K562 (cell line): ENCODE measurements at regions not wholly inside any gene's neighbourhood (a gene's known extent, or its start where the extent isn't known, plus 50 kb on each side); places are given as distances from the start of the nearest gene placed in this dataset.

Experiments
- ATAC-seq: fragments of 200-7000 bp; cut with Tn5 transposase; 3 replicates; pipeline ENCODE4 v1.9.1; 2020; ENCODE audit warnings: moderate library complexity
- BruUV-seq: library from RNA; stranded (reverse); fragments of 400-500 nt; replicated peaks from 2 replicates; lab custom pipeline; 2021; lab: Mats Ljungman, UMichigan
- CTCF ChIA-PET: fragments of 300-600 bp; formaldehyde crosslinking; extraction: SDS; loops from one replicate; lab custom pipeline; 2021; ENCODE audit warnings: low intra/inter-chr PET ratio; lab: Yijun Ruan, JAX
- POLR2A ChIA-PET: fragments of 300-600, 350-650 bp; sonication (Branson Sonifier 250); formaldehyde crosslinking; extraction: SDS; loops from one replicate; lab custom pipeline; 2021; ENCODE audit warnings: antibody characterized with exemption, inconsistent platforms; lab: Yijun Ruan, JAX
- DNase-seq, 4 experiments: peaks; one replicate each; pipeline versions ENCODE4 v3.0.0 to v3.0.0-alpha.2; 2011 to 2018; ENCODE audit warnings: low spot score in 3 of 4, mixed read lengths in 3 of 4; ENCODE audit errors: extremely low read depth in 1 of 4
- FAIRE-seq: peaks from 2 replicates; lab custom pipeline; 2011; peaks lifted over from hg19 to GRCh38; lab: Jason Lieb, UNC
- H2AFZ ChIP-seq: 2 replicates; pipeline ENCODE4 v1.6.0; 2011; ENCODE audit warnings: low read depth, low read length, control low read depth, inconsistent platforms
- H3K27ac ChIP-seq: fragments of 200-600 bp; 3 replicates; pipeline ENCODE4 v1.8.0; 2011; ENCODE audit warnings: low read depth, mild to moderate bottlenecking, control low read depth, inconsistent platforms, low read length, moderate library complexity, mixed read lengths; ENCODE audit errors: extremely low read depth
- H3K27me3 ChIP-seq, 2 experiments: fragments of 300-600 bp in 1 of 2; 2 replicates in 1 of 2; 3 replicates in 1 of 2; pipeline versions ENCODE4 v1.6.0 to v1.8.0; 2011; ENCODE audit warnings: inconsistent platforms in 2 of 2, low read length in 2 of 2, mild to moderate bottlenecking in 1 of 2, mixed read lengths in 1 of 2, moderate library complexity in 1 of 2; ENCODE audit not compliant: control insufficient read depth in 2 of 2, insufficient read depth in 2 of 2
- H3K36me3 ChIP-seq: fragments of 300-600 bp; 3 replicates; pipeline ENCODE4 v1.8.0; 2011; ENCODE audit warnings: mild to moderate bottlenecking, low read length, inconsistent platforms; ENCODE audit not compliant: control insufficient read depth, insufficient read depth
- H3K4me1 ChIP-seq, 2 experiments: fragments of 200-600 bp in 1 of 2; replicated peaks in 1 of 2; 2 replicates in 1 of 2; 3 replicates in 1 of 2; pipeline versions ENCODE4 v1.5.1 to v1.8.0; 2011; ENCODE audit warnings: inconsistent platforms in 2 of 2, low read length in 2 of 2, mild to moderate bottlenecking in 1 of 2, mixed read lengths in 1 of 2, moderate library complexity in 1 of 2; ENCODE audit not compliant: control insufficient read depth in 2 of 2, insufficient read depth in 2 of 2
- H3K4me2 ChIP-seq: 2 replicates; pipeline ENCODE4 v1.6.1; 2011; ENCODE audit warnings: low read length, control low read depth, inconsistent platforms, mixed read lengths; ENCODE audit not compliant: insufficient read depth
- H3K4me3 ChIP-seq: fragments of 200-600 bp; sonication (generic), shearing (Covaris generic); 2 replicates; pipeline ENCODE4 v1.5.1; 2016; ENCODE audit warnings: control low read depth, inconsistent platforms
- H3K79me2 ChIP-seq: fragments of 200-600 bp; 3 replicates; pipeline ENCODE4 v1.8.0; 2011; ENCODE audit warnings: low read length, inconsistent platforms; ENCODE audit not compliant: control insufficient read depth, insufficient read depth
- H3K9ac ChIP-seq, 2 experiments: 2 replicates each; pipeline versions ENCODE4 v1.6.0 to v1.6.1; 2011; ENCODE audit warnings: low read depth in 2 of 2, low read length in 2 of 2, control low read depth in 1 of 2, inconsistent platforms in 1 of 2, mild to moderate bottlenecking in 1 of 2, mixed read lengths in 1 of 2; ENCODE audit not compliant: insufficient read depth in 1 of 2
- H3K9me1 ChIP-seq: one replicate; pipeline ENCODE4 v1.6.0; 2011; ENCODE audit warnings: inconsistent platforms, mild to moderate bottlenecking, low read length, moderate library complexity; ENCODE audit not compliant: control insufficient read depth, insufficient read depth
- H3K9me3 ChIP-seq: replicated peaks from 2 replicates; pipeline ENCODE4 v1.5.1; 2011; ENCODE audit warnings: low read depth, low read length, inconsistent platforms; ENCODE audit not compliant: control insufficient read depth, insufficient read depth
- H4K20me1 ChIP-seq: replicated peaks from 2 replicates; pipeline ENCODE4 v1.6.1; 2011; ENCODE audit warnings: low read length, inconsistent platforms, mixed read lengths; ENCODE audit not compliant: control insufficient read depth, insufficient read depth
- ARID1B ChIP-seq: fragments of 450-650 bp; IDR thresholded peaks from 2 replicates; pipeline ENCODE4 v1.6.1; 2016; ENCODE audit warnings: antibody characterized with exemption, mild to moderate bottlenecking, inconsistent platforms
- GTF2A2 ChIP-seq: IDR thresholded peaks from 2 replicates; pipeline ENCODE4 v1.6.1; 2016; ENCODE audit warnings: mild to moderate bottlenecking, missing genetic modification characterization, missing compliant biosample characterization
- MNT ChIP-seq, 2 experiments: fragments of 450-650 bp; conservative IDR thresholded peaks; 2 replicates each; pipeline ENCODE4 v1.6.1; 2017; ENCODE audit warnings: mild to moderate bottlenecking in 2 of 2, moderate library complexity in 2 of 2
- PPARD ChIP-seq: fragments of 250-450 bp; sonication (Bioruptor Pico); IDR thresholded peaks from 2 replicates; pipeline ENCODE4 v1.8.0; 2022; ENCODE audit warnings: inconsistent platforms, mild to moderate bottlenecking, moderate library complexity
- SIX5 ChIP-seq, 2 experiments: IDR thresholded peaks; 2 replicates each; pipeline ENCODE4 v1.6.1; 2011; ENCODE audit warnings: low read length in 2 of 2, borderline replicate concordance in 1 of 2, low read depth in 1 of 2, mild to moderate bottlenecking in 1 of 2, moderate library complexity in 1 of 2; ENCODE audit not compliant: insufficient read depth in 1 of 2
- TARDBP ChIP-seq: fragments of 450-650 bp; IDR thresholded peaks from 2 replicates; pipeline ENCODE4 v1.6.1; 2016
- TFAM ChIP-seq: fragments of 250-450 bp; sonication (Bioruptor Pico); conservative IDR thresholded peaks from 2 replicates; pipeline ENCODE4 v1.5.0; 2021; ENCODE audit warnings: mild to moderate bottlenecking, moderate library complexity
- U2AF2 ChIP-seq: fragments of 200-400 bp; formaldehyde crosslinking; optimal IDR thresholded peaks from 2 replicates; pipeline ENCODE3; 2017; ENCODE audit warnings: low read depth, mild to moderate bottlenecking, low read length
- VEZF1 ChIP-seq: fragments of 200-800 bp; sonication (Bioruptor generic); IDR thresholded peaks from 2 replicates; pipeline ENCODE4 v1.6.1; 2017; ENCODE audit warnings: missing genetic modification characterization, missing compliant biosample characterization
- ZNF134 ChIP-seq: fragments of 250-450 bp; sonication (Bioruptor Pico); conservative IDR thresholded peaks from 2 replicates; pipeline ENCODE4 v1.4.0; 2020
- ZNF212 ChIP-seq: fragments of 450-650 bp; formaldehyde crosslinking; IDR thresholded peaks from 2 replicates; pipeline ENCODE4 v1.4.0; 2020; ENCODE audit warnings: mild to moderate bottlenecking
- ZNF253 ChIP-seq: fragments of 250-450 bp; sonication (Bioruptor Pico); conservative IDR thresholded peaks from 2 replicates; pipeline ENCODE4 v1.6.1; 2021; ENCODE audit warnings: mild to moderate bottlenecking
- WGBS: fragments of 100-300 bp; shearing (Covaris generic); methylation state at CpG from one replicate; pipeline ENCODE4 v1.1.6; 2016; ENCODE audit warnings: low coverage, mixed read lengths; ENCODE audit not compliant: insufficient coverage; ENCODE audit errors: missing lambda C conversion rate; 5-methylcytosine and 5-hydroxymethylcytosine counted together
- in situ Hi-C: fragments of 300-500 bp; cut with MboI; formaldehyde crosslinking; loops from 4 replicates; pipeline ENCODE4 v1.15.0; 2018; ENCODE audit warnings: inconsistent platforms, mixed read lengths
- intact Hi-C: fragments of 100-400 bp; cut with micrococcal nuclease; formaldehyde crosslinking; loops from 2 replicates; pipeline ENCODE4 v1.14.2; 2022
- TF ChIP-seq, protein P1 (sequence below): fragments of 250-450 bp; sonication (Bioruptor Pico); IDR thresholded peaks from 2 replicates; pipeline ENCODE4 v1.8.0; 2022; ENCODE audit warnings: moderate library complexity, mild to moderate bottlenecking, inconsistent platforms

DNA sequence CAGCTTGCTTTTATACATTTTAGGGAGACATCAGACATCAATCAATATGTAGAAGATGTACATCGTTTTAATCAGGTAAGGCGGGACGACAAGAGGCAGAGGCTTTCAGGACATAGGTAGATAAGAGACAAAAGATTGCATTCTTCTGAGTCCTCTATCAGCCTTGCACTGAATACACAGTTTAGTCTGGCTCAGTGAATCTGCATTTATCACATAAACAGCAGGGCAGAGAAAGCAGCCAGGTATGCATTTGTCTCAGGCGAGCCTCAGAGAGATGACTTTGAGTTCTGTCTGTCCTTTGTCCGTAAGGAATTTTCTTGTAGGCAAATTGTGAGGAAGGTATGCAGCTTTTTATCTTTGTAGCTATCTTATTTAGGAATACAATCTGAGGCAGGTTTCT lies 202.8 kb upstream of the TAS2R1 start:
- intact Hi-C loops, result no loop called here
- no peak for ATAC-seq
- POLR2A ChIA-PET, result interaction anchor here (0.9 kb wide), 1 partner anchor 12 kb away, joined by 3 read pairs; no protein-coding TSS in a partner anchor
- TF ChIP-seq VEZF1 (no peak), ZNF134 (CRISPR knock-in tag) (no peak), GTF2A2 (tag) (no peak), ZNF212 (no peak), MNT (conservative IDR thresholded peaks at IDR 0.05) (no peak), SIX5 (IDR thresholded peaks at IDR 0.05; ENCODE audit: borderline replicate concordance in 1 of 2, insufficient read depth in 1 of 2, low read depth in 1 of 2, low read length in 2 of 2) (no peak), PPARD (no peak), ZNF253 (CRISPR knock-in tag) (no peak), TFAM (CRISPR knock-in tag) (no peak), U2AF2 (no peak), ARID1B (no peak), TARDBP (no peak)
- TF ChIP-seq, protein P1, sequence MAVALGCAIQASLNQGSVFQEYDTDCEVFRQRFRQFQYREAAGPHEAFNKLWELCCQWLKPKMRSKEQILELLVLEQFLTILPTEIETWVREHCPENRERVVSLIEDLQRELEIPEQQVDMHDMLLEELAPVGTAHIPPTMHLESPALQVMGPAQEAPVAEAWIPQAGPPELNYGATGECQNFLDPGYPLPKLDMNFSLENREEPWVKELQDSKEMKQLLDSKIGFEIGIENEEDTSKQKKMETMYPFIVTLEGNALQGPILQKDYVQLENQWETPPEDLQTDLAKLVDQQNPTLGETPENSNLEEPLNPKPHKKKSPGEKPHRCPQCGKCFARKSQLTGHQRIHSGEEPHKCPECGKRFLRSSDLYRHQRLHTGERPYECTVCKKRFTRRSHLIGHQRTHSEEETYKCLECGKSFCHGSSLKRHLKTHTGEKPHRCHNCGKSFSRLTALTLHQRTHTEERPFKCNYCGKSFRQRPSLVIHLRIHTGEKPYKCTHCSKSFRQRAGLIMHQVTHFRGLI (CRISPR knock-in tag), result no peak

More for the DNA sequence above, 202.8 kb upstream of the TAS2R1 start:
- no peak for FAIRE-seq
- H3K4me1 ChIP-seq, result no peaks in the 10 kb centered on the region
- H3K4me3 ChIP-seq, result no peak overlapping the region
- H3K79me2 ChIP-seq, result no peaks in the 10 kb centered on the region
- no peak for DNase-seq
- in situ Hi-C loops, result no loop called here
- H3K9me3 ChIP-seq, result no peaks in the 10 kb centered on the region
- no peak overlapping the region for H3K9ac ChIP-seq
- no peak overlapping the region for H3K27ac ChIP-seq
- no peaks in the 10 kb centered on the region for H4K20me1 ChIP-seq
- WGBS, result 1% methylated on average over 5 of the region's 5 CpGs
- H3K27me3 ChIP-seq, result no peaks in the 10 kb centered on the region
- H3K9me1 ChIP-seq, result no peaks in the 10 kb centered on the region
- H3K4me2 ChIP-seq, result no peak overlapping the region
- CTCF ChIA-PET, result no interaction called here
- no TSS peak for BruUV-seq
- H2AFZ ChIP-seq, result no peak overlapping the region
- no peaks in the 10 kb centered on the region for H3K36me3 ChIP-seq
